SK-N-MC (cell line): ENCODE measurements at regions not wholly inside any gene's neighbourhood (a gene's known extent, or its start where the extent isn't known, plus 50 kb on each side); places are given as distances from the start of the nearest gene placed in this dataset.

ENCODE experiments used
- EZH2 ChIP-seq: fragments of 200-600 bp; sonication (generic); IDR thresholded peaks from one replicate; pipeline ENCODE4 v1.6.1; 2017; ENCODE audit warnings: antibody characterized with exemption
- FOXP2 ChIP-seq: optimal IDR thresholded peaks from 2 replicates; pipeline ENCODE3; 2011; ENCODE audit warnings: mild to moderate bottlenecking, moderate library complexity; ENCODE audit not compliant: insufficient read depth; ENCODE audit errors: extremely low read length, control extremely low read depth
- POLR2AphosphoS5 ChIP-seq: IDR thresholded peaks from 2 replicates; pipeline ENCODE4 v1.6.1; 2012; ENCODE audit warnings: mild to moderate bottlenecking, low read depth, low read length, borderline replicate concordance

GRCh38 chr2:377414-377813, 89.5 kb upstream of the ALKAL2 start:
- no peak for TF ChIP-seq EZH2
- TF ChIP-seq POLR2AphosphoS5 = no peak
- no peak for TF ChIP-seq FOXP2
